Astrocyte of the spinal cord (primary cell): ENCODE measurements at regions not wholly inside any gene's neighbourhood (a gene's known extent, or its start where the extent isn't known, plus 50 kb on each side); places are given as distances from the start of the nearest gene placed in this dataset.

Experiments used
- DNase-seq: peaks from one replicate; pipeline ENCODE4 v3.0.0; 2011; ENCODE audit warnings: low read depth, low spot score
- H3K4me3 ChIP-seq: 2 replicates; pipeline ENCODE4 v1.5.1; 2011; ENCODE audit warnings: low read depth, mild to moderate bottlenecking, low read length, moderate library complexity
- CTCF ChIP-seq: IDR thresholded peaks from 2 replicates; pipeline ENCODE4 v1.5.1; 2012; ENCODE audit warnings: low read depth, mild to moderate bottlenecking, low read length, inconsistent platforms
- in situ Hi-C: cut with HindIII; loops from 2 replicates; pipeline ENCODE4 v1.10.0; 2017; ENCODE audit warnings: low sequenced_read_pairs

- H3K4me3 ChIP-seq: no peak overlapping the region
- DNase-seq: no peak
- no peak for TF ChIP-seq CTCF
- in situ Hi-C loops: no loop called here
Measured at GRCh38 chr2:24418166-24418841, 58.0 kb upstream of the ITSN2 start.

- TF ChIP-seq CTCF: no peak
- DNase-seq: no peak
- in situ Hi-C loops: no loop called here
- H3K4me3 ChIP-seq: no peak overlapping the region
Measured at GRCh38 chr2:24412812-24413211, 52.5 kb upstream of the ITSN2 start.

DNA sequence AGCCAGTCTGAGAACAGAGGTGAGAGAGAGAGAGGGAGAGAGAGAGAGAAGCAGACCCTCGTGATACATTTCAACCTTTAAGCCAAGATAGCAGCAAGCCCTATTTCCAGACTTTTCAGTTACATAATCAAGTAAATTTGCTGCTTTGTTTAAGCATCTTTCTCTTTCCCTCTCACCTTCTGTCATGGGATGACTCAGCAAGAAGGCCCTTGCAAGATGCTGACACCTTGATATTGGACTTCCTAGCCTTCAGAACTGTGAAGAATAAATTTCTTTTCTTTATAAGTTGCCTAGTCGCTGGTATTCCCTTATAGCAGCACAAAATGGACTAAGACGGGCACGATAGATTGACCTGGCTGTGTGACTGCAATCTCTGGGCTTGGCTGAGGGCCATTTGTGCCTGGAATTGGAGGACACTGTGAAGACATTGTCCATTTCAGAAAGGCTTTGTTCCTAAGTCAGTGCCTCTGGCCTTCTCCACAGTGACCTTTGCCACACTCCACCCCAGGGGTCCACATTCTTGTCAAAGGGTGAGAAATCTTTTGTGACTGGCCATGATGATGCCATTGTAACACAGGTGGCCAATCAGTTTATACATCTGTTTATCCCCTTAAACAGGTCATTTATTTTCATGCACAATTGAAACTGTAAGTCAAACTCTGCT, 51.3 kb upstream of the ITSN2 start:
- H3K4me3 ChIP-seq: no peak overlapping the region
- in situ Hi-C loops: no loop called here
- no peak for DNase-seq
- no peak for TF ChIP-seq CTCF

DNA sequence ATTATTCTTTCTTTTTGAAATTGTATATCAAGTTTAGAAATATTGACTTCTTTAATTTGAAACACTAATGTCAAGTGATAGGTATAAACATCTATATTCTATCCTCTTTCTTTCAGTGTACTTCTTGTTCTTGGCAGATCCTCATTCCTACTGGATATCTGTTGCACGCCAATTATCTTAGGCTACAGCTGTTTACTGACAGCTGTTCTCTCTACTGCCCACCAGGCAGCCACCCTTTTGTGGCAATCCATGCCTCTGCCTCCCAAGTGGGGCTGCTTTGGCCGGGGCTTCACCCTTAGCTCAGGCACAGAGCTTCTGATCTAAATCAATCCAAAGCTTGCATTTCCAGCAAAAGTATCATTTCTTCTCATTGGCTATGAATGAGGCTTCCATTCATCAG, 50.6 kb upstream of the ITSN2 start:
- H3K4me3 ChIP-seq: no peak overlapping the region
- in situ Hi-C loops: no loop called here
- no peak for TF ChIP-seq CTCF
- no peak for DNase-seq

- DNase-seq: peak; percentile 73
- peak; percentile 80 for TF ChIP-seq CTCF
- in situ Hi-C loops: no loop called here
- H3K4me3 ChIP-seq: no peak overlapping the region
Measured at GRCh38 chr2:24409700-24410556, 49.6 kb upstream of the ITSN2 start.
